ENCODE measurements at regions not wholly inside any gene's neighbourhood (a gene's known extent, or its start where the extent isn't known, plus 50 kb on each side); places are given as distances from the start of the nearest gene placed in this dataset.

DNA sequence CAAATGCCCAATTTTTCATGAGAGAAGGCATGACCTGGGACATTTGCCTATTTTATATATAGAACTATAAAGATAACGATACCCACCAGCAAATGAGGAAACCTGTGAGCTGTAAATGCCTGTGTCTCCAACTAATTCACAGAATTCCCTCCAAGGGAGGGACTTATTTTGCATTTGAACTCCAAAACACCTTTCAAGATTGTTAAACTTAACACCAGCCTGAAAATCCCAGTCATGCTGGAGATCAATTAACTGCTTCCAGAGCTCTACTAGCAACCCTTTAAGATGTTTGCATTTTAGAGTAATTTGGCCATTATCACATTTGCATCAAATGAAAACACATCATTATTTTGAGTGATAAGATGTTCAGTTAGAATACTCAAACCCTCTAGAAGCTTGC lies 68.1 kb upstream of the KLHL14 start:
- RAD21 ChIA-PET (ENCODE audit: unreplicated experiment), result no interaction called here
- Histone ChIP-seq H3K36me3 (ENCODE audit: control insufficient read depth in 2 of 2, insufficient read depth in 2 of 2, low read length in 1 of 2) (no peaks in the 10 kb centered on the region), H3K4me2 (ENCODE audit: control insufficient read depth, insufficient read depth) (no peak overlapping the region), H3K27ac (ENCODE audit: control insufficient read depth, insufficient read depth) (no peak overlapping the region), H4K20me1 (ENCODE audit: control insufficient read depth, insufficient read depth) (no peaks in the 10 kb centered on the region), H3K79me2 (ENCODE audit: control insufficient read depth, insufficient read depth, low read length) (no peaks in the 10 kb centered on the region), H3K27me3 (replicated peaks in 1 of 2; ENCODE audit: control insufficient read depth in 2 of 2, insufficient read depth in 2 of 2, low read length in 1 of 2) (no peaks in the 10 kb centered on the region), H3K4me3 (no peak overlapping the region), H3K9ac (ENCODE audit: control insufficient read depth, insufficient read depth, low read length) (no peak overlapping the region), H3K4me1 (ENCODE audit: control insufficient read depth, insufficient read depth, low read length) (no peaks in the 10 kb centered on the region), H2AFZ (ENCODE audit: control insufficient read depth, low read depth, low read length) (no peak overlapping the region), H3K9me3 (replicated peaks; ENCODE audit: control insufficient read depth, insufficient read depth, low read length) (no peaks in the 10 kb centered on the region)
- no peak for FAIRE-seq
- POLR2A ChIA-PET, result no interaction called here
- CTCF ChIA-PET, result interaction anchor here (0.6 kb wide), 1 partner anchor 265 kb away, joined by 3 read pairs; no protein-coding TSS in a partner anchor
- SMC1A ChIA-PET (ENCODE audit: uncharacterized antibody, unreplicated experiment), result interaction anchor here (0.6 to 1.6 kb wide), 3 partner anchors 14 to 52 kb away, joined by 3 read pairs; no protein-coding TSS in a partner anchor
- BruUV-seq (replicated peaks), result no TSS peak
- no peak for ATAC-seq
- in situ Hi-C loops (cut with MboI), result no loop called here
- WGBS (ENCODE audit: insufficient coverage, insufficient replicate concordance, low lambda C conversion rate, missing lambda C conversion rate), result 0% methylated on average over 1 of the region's 1 CpG
- intact Hi-C loops (cut with micrococcal nuclease; ENCODE audit: unreplicated experiment), result no loop called here
- no peak for DNase-seq (ENCODE audit: low read depth, low spot score)
- no peak for TF ChIP-seq SIN3A (IDR thresholded peaks at IDR 0.05; ENCODE audit: low read depth, low read length)
- no peak for TF ChIP-seq NR2C1 (IDR thresholded peaks at IDR 0.05)
- TF ChIP-seq, protein P1, sequence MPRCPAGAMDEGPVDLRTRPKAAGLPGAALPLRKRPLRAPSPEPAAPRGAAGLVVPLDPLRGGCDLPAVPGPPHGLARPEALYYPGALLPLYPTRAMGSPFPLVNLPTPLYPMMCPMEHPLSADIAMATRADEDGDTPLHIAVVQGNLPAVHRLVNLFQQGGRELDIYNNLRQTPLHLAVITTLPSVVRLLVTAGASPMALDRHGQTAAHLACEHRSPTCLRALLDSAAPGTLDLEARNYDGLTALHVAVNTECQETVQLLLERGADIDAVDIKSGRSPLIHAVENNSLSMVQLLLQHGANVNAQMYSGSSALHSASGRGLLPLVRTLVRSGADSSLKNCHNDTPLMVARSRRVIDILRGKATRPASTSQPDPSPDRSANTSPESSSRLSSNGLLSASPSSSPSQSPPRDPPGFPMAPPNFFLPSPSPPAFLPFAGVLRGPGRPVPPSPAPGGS (IDR thresholded peaks at IDR 0.05; ENCODE audit: borderline replicate concordance, insufficient read depth, low read depth, low read length, poor library complexity, severe bottlenecking), result no peak
- TF ChIP-seq, protein P2, sequence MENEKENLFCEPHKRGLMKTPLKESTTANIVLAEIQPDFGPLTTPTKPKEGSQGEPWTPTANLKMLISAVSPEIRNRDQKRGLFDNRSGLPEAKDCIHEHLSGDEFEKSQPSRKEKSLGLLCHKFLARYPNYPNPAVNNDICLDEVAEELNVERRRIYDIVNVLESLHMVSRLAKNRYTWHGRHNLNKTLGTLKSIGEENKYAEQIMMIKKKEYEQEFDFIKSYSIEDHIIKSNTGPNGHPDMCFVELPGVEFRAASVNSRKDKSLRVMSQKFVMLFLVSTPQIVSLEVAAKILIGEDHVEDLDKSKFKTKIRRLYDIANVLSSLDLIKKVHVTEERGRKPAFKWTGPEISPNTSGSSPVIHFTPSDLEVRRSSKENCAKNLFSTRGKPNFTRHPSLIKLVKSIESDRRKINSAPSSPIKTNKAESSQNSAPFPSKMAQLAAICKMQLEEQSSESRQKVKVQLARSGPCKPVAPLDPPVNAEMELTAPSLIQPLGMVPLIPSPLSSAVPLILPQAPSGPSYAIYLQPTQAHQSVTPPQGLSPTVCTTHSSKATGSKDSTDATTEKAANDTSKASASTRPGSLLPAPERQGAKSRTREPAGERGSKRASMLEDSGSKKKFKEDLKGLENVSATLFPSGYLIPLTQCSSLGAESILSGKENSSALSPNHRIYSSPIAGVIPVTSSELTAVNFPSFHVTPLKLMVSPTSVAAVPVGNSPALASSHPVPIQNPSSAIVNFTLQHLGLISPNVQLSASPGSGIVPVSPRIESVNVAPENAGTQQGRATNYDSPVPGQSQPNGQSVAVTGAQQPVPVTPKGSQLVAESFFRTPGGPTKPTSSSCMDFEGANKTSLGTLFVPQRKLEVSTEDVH (IDR thresholded peaks at IDR 0.05; ENCODE audit: low read depth, partially characterized antibody), result no peak
- TF ChIP-seq, protein P3, sequence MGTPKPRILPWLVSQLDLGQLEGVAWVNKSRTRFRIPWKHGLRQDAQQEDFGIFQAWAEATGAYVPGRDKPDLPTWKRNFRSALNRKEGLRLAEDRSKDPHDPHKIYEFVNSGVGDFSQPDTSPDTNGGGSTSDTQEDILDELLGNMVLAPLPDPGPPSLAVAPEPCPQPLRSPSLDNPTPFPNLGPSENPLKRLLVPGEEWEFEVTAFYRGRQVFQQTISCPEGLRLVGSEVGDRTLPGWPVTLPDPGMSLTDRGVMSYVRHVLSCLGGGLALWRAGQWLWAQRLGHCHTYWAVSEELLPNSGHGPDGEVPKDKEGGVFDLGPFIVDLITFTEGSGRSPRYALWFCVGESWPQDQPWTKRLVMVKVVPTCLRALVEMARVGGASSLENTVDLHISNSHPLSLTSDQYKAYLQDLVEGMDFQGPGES (IDR thresholded peaks at IDR 0.05), result no peak
- TF ChIP-seq CHD4 (IDR thresholded peaks at IDR 0.05), result no peak
- TF ChIP-seq SREBF1 (IDR thresholded peaks at IDR 0.05; ENCODE audit: low read length), result no peak
- TF ChIP-seq, protein P4, sequence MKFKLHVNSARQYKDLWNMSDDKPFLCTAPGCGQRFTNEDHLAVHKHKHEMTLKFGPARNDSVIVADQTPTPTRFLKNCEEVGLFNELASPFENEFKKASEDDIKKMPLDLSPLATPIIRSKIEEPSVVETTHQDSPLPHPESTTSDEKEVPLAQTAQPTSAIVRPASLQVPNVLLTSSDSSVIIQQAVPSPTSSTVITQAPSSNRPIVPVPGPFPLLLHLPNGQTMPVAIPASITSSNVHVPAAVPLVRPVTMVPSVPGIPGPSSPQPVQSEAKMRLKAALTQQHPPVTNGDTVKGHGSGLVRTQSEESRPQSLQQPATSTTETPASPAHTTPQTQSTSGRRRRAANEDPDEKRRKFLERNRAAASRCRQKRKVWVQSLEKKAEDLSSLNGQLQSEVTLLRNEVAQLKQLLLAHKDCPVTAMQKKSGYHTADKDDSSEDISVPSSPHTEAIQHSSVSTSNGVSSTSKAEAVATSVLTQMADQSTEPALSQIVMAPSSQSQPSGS (IDR thresholded peaks at IDR 0.05; ENCODE audit: low read length), result no peak
- TF ChIP-seq, protein P5, sequence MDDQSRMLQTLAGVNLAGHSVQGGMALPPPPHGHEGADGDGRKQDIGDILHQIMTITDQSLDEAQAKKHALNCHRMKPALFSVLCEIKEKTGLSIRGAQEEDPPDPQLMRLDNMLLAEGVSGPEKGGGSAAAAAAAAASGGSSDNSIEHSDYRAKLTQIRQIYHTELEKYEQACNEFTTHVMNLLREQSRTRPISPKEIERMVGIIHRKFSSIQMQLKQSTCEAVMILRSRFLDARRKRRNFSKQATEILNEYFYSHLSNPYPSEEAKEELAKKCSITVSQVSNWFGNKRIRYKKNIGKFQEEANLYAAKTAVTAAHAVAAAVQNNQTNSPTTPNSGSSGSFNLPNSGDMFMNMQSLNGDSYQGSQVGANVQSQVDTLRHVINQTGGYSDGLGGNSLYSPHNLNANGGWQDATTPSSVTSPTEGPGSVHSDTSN (IDR thresholded peaks at IDR 0.05; ENCODE audit: insufficient replicate concordance, low read depth, low read length), result no peak
- no peak for TF ChIP-seq TCF3 (IDR thresholded peaks at IDR 0.05; ENCODE audit: borderline replicate concordance, insufficient read depth, low read depth, low read length)
- no peak for TF ChIP-seq SUZ12 (IDR thresholded peaks at IDR 0.05; ENCODE audit: unreplicated experiment)
- TF ChIP-seq PAX5 (IDR thresholded peaks at IDR 0.05; ENCODE audit: borderline replicate concordance, low read depth, low read length), result no peak
- TF ChIP-seq BRCA1 (IDR thresholded peaks at IDR 0.05; ENCODE audit: low read depth, low read length), result no peak
- no peak for TF ChIP-seq HDAC6 (IDR thresholded peaks at IDR 0.05; ENCODE audit: unreplicated experiment)
- TF ChIP-seq NBN (IDR thresholded peaks at IDR 0.05), result no peak
- no peak for TF ChIP-seq STAT3 (IDR thresholded peaks at IDR 0.05; ENCODE audit: low read depth, low read length)
- TF ChIP-seq NRF1 (conservative IDR thresholded peaks at IDR 0.05; ENCODE audit: low read depth, low read length), result no peak

Measured in GM12878 (cell line).